Mononuclear cell (primary cell): ENCODE measurements at regions not wholly inside any gene's neighbourhood (a gene's known extent, or its start where the extent isn't known, plus 50 kb on each side); places are given as distances from the start of the nearest gene placed in this dataset.

Source experiments
- H3K27me3 ChIP-seq: 2 replicates; pipeline ENCODE4 v1.6.0; 2011; ENCODE audit warnings: low read length, control low read depth; ENCODE audit not compliant: insufficient read depth
- H3K4me1 ChIP-seq: 2 replicates; pipeline ENCODE4 v1.5.1; 2011; ENCODE audit warnings: mild to moderate bottlenecking, low read length, control low read depth; ENCODE audit not compliant: insufficient read depth
- H3K4me3 ChIP-seq: 2 replicates; pipeline ENCODE4 v1.5.1; 2011; ENCODE audit warnings: mild to moderate bottlenecking, low read length, moderate library complexity
- H3K9me3 ChIP-seq: 2 replicates; pipeline ENCODE4 v1.5.1; 2011; ENCODE audit warnings: low read depth, mild to moderate bottlenecking, control low read depth, low read length

DNA sequence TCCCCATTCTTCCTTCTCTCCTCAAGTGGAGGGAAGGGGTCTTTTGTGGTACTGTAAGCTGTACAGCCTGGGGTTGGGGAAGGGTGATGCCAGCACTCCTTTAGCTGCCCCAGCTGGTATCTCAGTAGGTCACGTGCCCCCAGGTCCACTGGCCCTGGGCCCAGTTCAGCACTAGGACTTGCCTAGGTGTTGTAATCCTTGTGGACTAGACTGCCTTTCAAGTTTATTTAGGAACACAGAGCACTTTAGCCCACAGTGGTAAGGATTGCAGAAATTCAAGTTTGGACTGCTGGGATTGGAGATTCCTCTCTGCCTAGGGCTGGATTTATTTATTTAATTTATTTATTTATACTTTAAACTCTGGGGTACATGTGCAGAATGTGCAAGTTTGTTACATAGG is 569.6 kb downstream of the AACS start:
- no peaks in the 10 kb centered on the region for H3K4me1 ChIP-seq
- no peaks in the 10 kb centered on the region for H3K27me3 ChIP-seq
- no peaks in the 10 kb centered on the region for H3K9me3 ChIP-seq
- no peak overlapping the region for H3K4me3 ChIP-seq

DNA sequence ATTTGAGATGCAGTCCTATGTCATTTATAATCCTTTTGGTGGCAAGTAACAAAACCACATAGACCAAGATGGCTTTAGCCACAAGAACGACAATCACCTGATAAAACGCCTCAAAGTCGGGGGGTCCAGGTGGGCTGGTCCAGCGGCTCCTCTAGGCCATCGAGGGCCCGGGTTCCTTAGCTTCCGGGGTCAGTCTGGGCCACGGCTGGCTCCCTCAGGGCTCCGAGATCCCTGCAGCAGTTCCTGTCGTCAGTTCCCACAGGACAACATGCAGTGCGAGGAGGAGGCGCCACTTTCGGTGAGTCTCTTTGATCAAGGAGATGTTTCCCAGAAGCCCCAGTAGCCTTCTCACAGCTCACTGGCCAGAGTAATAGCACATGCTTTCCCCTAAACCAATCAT is 574.6 kb downstream of the AACS start:
- no peaks in the 10 kb centered on the region for H3K27me3 ChIP-seq
- no peaks in the 10 kb centered on the region for H3K9me3 ChIP-seq
- no peaks in the 10 kb centered on the region for H3K4me1 ChIP-seq
- no peak overlapping the region for H3K4me3 ChIP-seq

DNA sequence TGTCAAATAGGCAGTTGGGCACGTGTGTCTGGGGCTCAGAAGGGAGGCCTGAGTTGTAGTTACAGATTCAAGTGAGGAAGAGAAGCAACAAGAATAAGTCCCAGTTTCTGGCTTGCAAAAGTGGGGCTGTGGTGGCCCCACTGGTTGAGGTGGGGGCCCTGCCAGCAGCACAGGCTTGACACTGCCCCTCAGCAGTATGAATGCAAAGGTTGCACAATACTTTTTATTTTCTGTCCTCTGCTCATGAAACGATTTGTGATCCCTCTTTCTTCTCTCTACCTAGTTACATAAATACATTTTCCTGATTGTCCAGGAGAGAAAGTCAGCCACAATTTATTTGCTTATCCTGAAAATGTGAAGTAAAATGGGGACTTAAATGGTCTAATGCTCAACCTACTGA is 577.8 kb downstream of the AACS start:
- Histone ChIP-seq H3K4me1 (no peaks in the 10 kb centered on the region), H3K4me3 (no peak overlapping the region), H3K9me3 (no peaks in the 10 kb centered on the region)

DNA sequence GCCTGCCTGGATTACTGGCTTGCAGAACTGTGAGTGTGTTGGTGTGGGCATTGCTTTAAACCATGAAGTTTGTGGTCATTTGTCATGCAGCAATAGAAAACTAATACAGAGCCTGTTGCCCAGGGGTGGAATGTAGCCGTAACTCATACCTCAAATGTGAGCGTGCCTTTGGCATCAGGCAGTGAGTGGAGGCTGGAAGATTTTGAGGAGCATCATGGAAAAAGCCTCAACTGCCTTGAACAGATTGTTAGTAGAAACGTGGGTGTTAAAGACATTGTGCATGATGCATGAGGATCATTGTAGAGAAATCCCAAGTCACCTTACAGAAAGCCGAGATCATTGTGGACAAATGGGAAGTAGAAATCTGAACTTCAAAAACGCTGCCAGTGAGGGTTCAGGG is 580.5 kb downstream of the AACS start:
- no peaks in the 10 kb centered on the region for H3K9me3 ChIP-seq
- no peaks in the 10 kb centered on the region for H3K4me1 ChIP-seq
- no peaks in the 10 kb centered on the region for H3K27me3 ChIP-seq
- H3K4me3 ChIP-seq: no peak overlapping the region

More for the DNA sequence above, 577.8 kb downstream of the AACS start:
- no peaks in the 10 kb centered on the region for H3K27me3 ChIP-seq

GRCh38 chr12:125650587-125650986 is 585.4 kb downstream of the AACS start:
- no peaks in the 10 kb centered on the region for H3K9me3 ChIP-seq

GRCh38 chr12:125651625-125652024 is 586.4 kb downstream of the AACS start:
- Histone ChIP-seq H3K9me3 (no peaks in the 10 kb centered on the region), H3K4me3 (no peak overlapping the region), H3K27me3 (no peaks in the 10 kb centered on the region), H3K4me1 (no peaks in the 10 kb centered on the region)

More at GRCh38 chr12:125650587-125650986, 585.4 kb downstream of the AACS start:
- no peak overlapping the region for H3K4me3 ChIP-seq
- H3K4me1 ChIP-seq: no peaks in the 10 kb centered on the region
- H3K27me3 ChIP-seq: no peaks in the 10 kb centered on the region

- Histone ChIP-seq H3K27me3 (no peaks in the 10 kb centered on the region), H3K4me1 (no peaks in the 10 kb centered on the region), H3K9me3 (no peaks in the 10 kb centered on the region), H3K4me3 (no peak overlapping the region)
These were observed 587.4 kb downstream of the AACS start for GRCh38 chr12:125652681-125653080.

GRCh38 chr12:125657681-125658080 is 592.4 kb downstream of the AACS start:
- Histone ChIP-seq H3K4me3 (no peak overlapping the region), H3K4me1 (no peaks in the 10 kb centered on the region), H3K27me3 (no peaks in the 10 kb centered on the region), H3K9me3 (no peaks in the 10 kb centered on the region)

- Histone ChIP-seq H3K27me3 (no peaks in the 10 kb centered on the region), H3K4me3 (no peak overlapping the region), H3K9me3 (no peaks in the 10 kb centered on the region), H3K4me1 (no peaks in the 10 kb centered on the region)
These were observed 609.5 kb downstream of the AACS start for GRCh38 chr12:125674554-125675338.

GRCh38 chr12:125676366-125676765 is 611.1 kb downstream of the AACS start:
- H3K27me3 ChIP-seq: no peaks in the 10 kb centered on the region
- H3K9me3 ChIP-seq: no peaks in the 10 kb centered on the region
- no peak overlapping the region for H3K4me3 ChIP-seq
- H3K4me1 ChIP-seq: no peaks in the 10 kb centered on the region

GRCh38 chr12:125677829-125678228 is 612.6 kb downstream of the AACS start:
- Histone ChIP-seq H3K27me3 (no peaks in the 10 kb centered on the region), H3K9me3 (no peaks in the 10 kb centered on the region), H3K4me1 (no peaks in the 10 kb centered on the region), H3K4me3 (no peak overlapping the region)

DNA sequence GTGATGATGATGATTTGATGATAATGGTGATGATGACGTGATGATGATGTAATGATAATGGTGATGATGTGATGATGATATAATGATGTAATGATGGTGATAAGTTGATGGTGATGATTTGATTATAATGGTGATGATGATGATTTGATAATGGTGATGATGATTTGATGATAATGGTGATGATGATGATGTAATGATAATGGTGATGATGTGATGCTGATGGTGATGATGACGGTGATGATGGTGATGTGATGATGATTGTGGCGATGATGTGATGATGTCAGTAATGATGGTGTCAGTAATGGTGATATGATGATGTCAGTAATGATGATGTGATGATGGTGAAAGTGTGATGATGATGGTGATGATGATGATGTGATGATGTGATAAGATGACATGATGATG is 613.4 kb downstream of the AACS start:
- Histone ChIP-seq H3K27me3 (no peaks in the 10 kb centered on the region), H3K9me3 (no peaks in the 10 kb centered on the region), H3K4me3 (no peak overlapping the region), H3K4me1 (no peaks in the 10 kb centered on the region)

- Histone ChIP-seq H3K4me3 (no peak overlapping the region), H3K9me3 (no peaks in the 10 kb centered on the region), H3K4me1 (no peaks in the 10 kb centered on the region), H3K27me3 (no peaks in the 10 kb centered on the region)
These were observed 618.6 kb downstream of the AACS start for GRCh38 chr12:125683748-125684381.

GRCh38 chr12:125684968-125685790 is 619.9 kb downstream of the AACS start:
- no peak overlapping the region for H3K4me3 ChIP-seq

GRCh38 chr12:125685915-125686314 is 620.7 kb downstream of the AACS start:
- no peaks in the 10 kb centered on the region for H3K9me3 ChIP-seq
- H3K4me1 ChIP-seq: no peaks in the 10 kb centered on the region
- no peaks in the 10 kb centered on the region for H3K27me3 ChIP-seq
- no peak overlapping the region for H3K4me3 ChIP-seq

More at GRCh38 chr12:125684968-125685790, 619.9 kb downstream of the AACS start:
- H3K4me1 ChIP-seq: no peaks in the 10 kb centered on the region
- no peaks in the 10 kb centered on the region for H3K9me3 ChIP-seq
- no peaks in the 10 kb centered on the region for H3K27me3 ChIP-seq
